Esophagus squamous epithelium (tissue), 5 donors: ENCODE measurements at regions not wholly inside any gene's neighbourhood (a gene's known extent, or its start where the extent isn't known, plus 50 kb on each side); places are given as distances from the start of the nearest gene placed in this dataset.

Source experiments
- DNase-seq: peaks from one replicate; lab custom pipeline; 2025; lab: John Stamatoyannopoulos, UW
- H3K27ac ChIP-seq, 4 donors: fragments of 200-600 bp; sonication (generic); one replicate each; pipeline ENCODE4 v1.5.1; 2016 to 2019; ENCODE audit warnings: mild to moderate bottlenecking in 1 of 4
- H3K27me3 ChIP-seq, 4 donors: fragments of 200-600 bp; sonication (generic); 1 replicate in 3 of 4; 2 replicates in 1 of 4; pipeline versions ENCODE4 v1.5.1 to v1.6.0; 2017 to 2021; ENCODE audit warnings: antibody characterized with exemption in 1 of 4
- H3K36me3 ChIP-seq, 3 donors: fragments of 200-600 bp; sonication (generic); one replicate each; pipeline ENCODE4 v1.5.1; 2016 to 2019
- H3K4me1 ChIP-seq, 3 donors: fragments of 200-600 bp; sonication (generic); one replicate each; pipeline ENCODE4 v1.5.1; 2017 to 2019
- H3K4me3 ChIP-seq, 4 donors: fragments of 200-600 bp; sonication (generic); 1 replicate in 3 of 4; 2 replicates in 1 of 4; pipeline ENCODE4 v1.5.1; 2016 to 2019; ENCODE audit warnings: mild to moderate bottlenecking in 2 of 4, moderate library complexity in 1 of 4
- H3K9me3 ChIP-seq, 3 donors: fragments of 200-600 bp; sonication (generic); one replicate each; pipeline ENCODE4 v1.5.1; 2016 to 2019
- POLR2A ChIP-seq, 4 donors: fragments of 450-650 bp; IDR thresholded peaks; one replicate each; pipeline ENCODE4 v1.6.1; 2017; ENCODE audit warnings: antibody characterized with exemption in 4 of 4, mild to moderate bottlenecking in 4 of 4, moderate library complexity in 3 of 4
- WGBS, 2 donors: methylation state at CpG; one replicate each; pipeline ENCODE4 v1.1.5; 2018; 5-methylcytosine and 5-hydroxymethylcytosine counted together
- intact Hi-C: fragments of 100-400 bp; cut with DNase I; formaldehyde crosslinking; loops from one replicate; pipeline ENCODE4 v1.15.0; 2022
- TF ChIP-seq, protein P1 (sequence below), 6 experiments: fragments of 450-650 bp in 4 of 6; fragments of 200-600 bp in 2 of 6; sonication (generic) in 2 of 6; IDR thresholded peaks; one replicate each; pipeline ENCODE4 v1.5.1; 2016 to 2019; ENCODE audit warnings: antibody characterized with exemption in 6 of 6, mild to moderate bottlenecking in 4 of 6, moderate library complexity in 4 of 6
- donor health status: DM: yes; HTN: yes; CAD: no.

DNA sequence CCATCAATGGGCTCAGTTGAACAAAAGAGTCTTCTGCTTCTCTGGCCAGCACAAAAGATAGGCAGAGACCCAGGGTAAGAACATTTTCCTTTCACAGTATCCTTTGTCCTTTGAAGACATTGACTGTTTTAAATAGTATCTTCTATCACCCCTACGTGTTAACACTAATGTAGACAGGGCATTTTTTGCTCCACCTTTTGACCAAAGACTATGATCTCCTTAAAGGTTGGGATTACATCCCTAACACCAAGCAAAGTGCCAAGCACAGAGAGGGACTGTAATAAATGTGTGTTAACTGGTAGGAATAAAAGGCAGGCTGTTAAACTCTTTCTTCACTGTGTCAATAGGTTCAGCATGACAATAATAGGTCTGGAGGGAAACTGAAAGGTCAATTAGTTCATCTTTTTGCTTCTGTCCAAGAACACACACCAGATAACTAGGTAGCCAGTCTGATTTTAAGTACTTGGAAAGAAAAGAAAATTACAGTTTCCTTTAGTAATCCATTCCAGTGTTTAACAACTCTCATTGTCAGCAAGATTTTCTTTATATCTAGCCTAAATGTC, 63.6 kb upstream of the NOX3 start:
- intact Hi-C loops: no loop called here
- no peak overlapping the region for H3K4me3 ChIP-seq
- DNase-seq: no peak
- no peaks in the 10 kb centered on the region for H3K9me3 ChIP-seq
- H3K27me3 ChIP-seq: no peaks in the 10 kb centered on the region
- H3K27ac ChIP-seq: no peak overlapping the region
- H3K4me1 ChIP-seq: no peaks in the 10 kb centered on the region
- H3K36me3 ChIP-seq: no peaks in the 10 kb centered on the region
- WGBS, 2 donors: 67 to 72% methylated on average over 1 of the region's 1 CpG
- TF ChIP-seq, protein P1, sequence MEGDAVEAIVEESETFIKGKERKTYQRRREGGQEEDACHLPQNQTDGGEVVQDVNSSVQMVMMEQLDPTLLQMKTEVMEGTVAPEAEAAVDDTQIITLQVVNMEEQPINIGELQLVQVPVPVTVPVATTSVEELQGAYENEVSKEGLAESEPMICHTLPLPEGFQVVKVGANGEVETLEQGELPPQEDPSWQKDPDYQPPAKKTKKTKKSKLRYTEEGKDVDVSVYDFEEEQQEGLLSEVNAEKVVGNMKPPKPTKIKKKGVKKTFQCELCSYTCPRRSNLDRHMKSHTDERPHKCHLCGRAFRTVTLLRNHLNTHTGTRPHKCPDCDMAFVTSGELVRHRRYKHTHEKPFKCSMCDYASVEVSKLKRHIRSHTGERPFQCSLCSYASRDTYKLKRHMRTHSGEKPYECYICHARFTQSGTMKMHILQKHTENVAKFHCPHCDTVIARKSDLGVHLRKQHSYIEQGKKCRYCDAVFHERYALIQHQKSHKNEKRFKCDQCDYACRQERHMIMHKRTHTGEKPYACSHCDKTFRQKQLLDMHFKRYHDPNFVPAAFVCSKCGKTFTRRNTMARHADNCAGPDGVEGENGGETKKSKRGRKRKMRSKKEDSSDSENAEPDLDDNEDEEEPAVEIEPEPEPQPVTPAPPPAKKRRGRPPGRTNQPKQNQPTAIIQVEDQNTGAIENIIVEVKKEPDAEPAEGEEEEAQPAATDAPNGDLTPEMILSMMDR (IDR thresholded peaks at IDR 0.05): no peak
- TF ChIP-seq POLR2A (IDR thresholded peaks at IDR 0.05): no peak

DNA sequence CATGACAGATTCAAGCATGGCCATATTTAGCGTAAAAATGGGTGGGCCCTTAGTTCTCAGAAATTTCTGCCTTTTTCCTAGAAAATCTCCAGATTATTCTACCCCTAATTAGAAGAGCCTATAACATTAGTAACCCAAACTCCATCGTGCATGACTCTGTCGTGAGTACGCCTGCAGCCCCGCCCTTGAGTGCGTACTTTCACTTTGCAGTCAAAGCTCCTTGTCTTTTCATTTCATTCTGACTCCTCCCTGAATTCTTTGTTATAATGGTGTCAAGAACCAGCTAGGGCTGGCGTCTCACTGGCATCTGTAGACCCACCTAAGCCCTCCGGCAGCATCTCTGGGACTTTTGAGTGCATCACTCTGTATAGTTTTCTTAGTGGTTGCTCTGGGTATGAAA, 61.7 kb upstream of the NOX3 start:
- TF ChIP-seq, protein P1 (IDR thresholded peaks at IDR 0.05): no peak
- TF ChIP-seq POLR2A (IDR thresholded peaks at IDR 0.05): no peak
- 43 to 65% methylated on average over 8 of the region's 8 CpGs for WGBS, 2 donors
- no peaks in the 10 kb centered on the region for H3K4me1 ChIP-seq
- H3K36me3 ChIP-seq: no peaks in the 10 kb centered on the region
- H3K27ac ChIP-seq: no peak overlapping the region
- no peaks in the 10 kb centered on the region for H3K9me3 ChIP-seq
- no peak for DNase-seq
- no peaks in the 10 kb centered on the region for H3K27me3 ChIP-seq
- intact Hi-C loops: no loop called here
- H3K4me3 ChIP-seq: no peak overlapping the region

DNA sequence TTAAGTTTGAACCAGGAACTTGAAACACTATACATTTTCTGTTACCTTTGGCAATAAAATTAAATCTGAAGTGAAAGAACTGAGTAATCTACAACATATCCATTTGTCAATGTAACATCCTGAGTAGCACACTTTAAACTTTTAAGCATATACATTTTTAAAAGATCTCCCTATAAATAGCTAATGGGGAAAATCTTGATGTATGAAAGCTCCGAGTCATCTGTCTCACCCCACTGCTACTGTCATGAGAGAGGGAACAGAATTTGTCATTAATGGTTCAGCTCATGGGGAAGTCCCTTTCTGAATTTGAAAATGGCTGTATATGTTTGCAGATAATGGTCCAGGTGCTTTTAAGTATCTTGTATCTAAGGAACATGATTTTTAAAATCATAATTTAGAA, 55.2 kb upstream of the NOX3 start:
- H3K27me3 ChIP-seq: no peaks in the 10 kb centered on the region
- H3K27ac ChIP-seq: no peak overlapping the region
- H3K4me1 ChIP-seq: no peaks in the 10 kb centered on the region
- intact Hi-C loops: no loop called here
- DNase-seq: no peak
- TF ChIP-seq, protein P1 (IDR thresholded peaks at IDR 0.05): no peak
- no peak for TF ChIP-seq POLR2A (IDR thresholded peaks at IDR 0.05)
- WGBS, 2 donors: 39 to 58% methylated on average over 1 of the region's 1 CpG
- H3K9me3 ChIP-seq: no peaks in the 10 kb centered on the region
- H3K36me3 ChIP-seq: no peaks in the 10 kb centered on the region
- no peak overlapping the region for H3K4me3 ChIP-seq

DNA sequence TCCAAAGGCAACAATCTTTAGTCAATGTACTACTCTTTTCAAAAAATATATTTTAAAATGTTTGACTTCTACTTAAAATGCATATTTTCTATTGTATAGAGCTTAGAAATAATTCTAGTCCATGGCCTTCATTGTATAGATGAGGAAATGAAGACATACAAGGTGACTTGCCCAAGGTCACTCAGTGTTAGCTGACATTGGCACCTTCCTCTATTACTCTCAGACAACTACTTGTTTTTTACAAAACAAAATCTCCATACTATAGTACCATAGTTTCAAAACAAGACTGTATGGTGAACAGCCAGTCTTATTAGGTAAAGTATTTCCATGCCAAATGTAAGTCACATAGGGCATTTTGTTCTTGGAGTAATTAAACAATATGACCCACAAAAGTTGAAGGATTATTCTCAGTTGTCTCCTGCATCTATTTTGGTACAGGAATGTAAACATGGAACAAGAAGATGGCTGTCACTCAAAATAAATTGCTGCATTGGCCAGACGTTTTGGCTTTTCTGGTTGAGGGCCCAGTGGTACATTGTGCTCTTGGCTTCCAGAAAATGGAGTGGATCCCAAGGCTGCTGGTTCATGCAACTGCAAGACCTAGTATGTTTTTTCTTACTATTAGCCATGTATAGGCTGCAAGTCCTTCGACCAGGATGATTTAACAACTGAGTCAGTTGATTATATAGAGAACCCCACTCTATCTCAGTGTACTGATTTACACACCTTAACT, 54.3 kb upstream of the NOX3 start:
- intact Hi-C loops: no loop called here
- no peak for DNase-seq
- Histone ChIP-seq H3K9me3 (no peaks in the 10 kb centered on the region), H3K27me3 (no peaks in the 10 kb centered on the region), H3K4me1 (no peaks in the 10 kb centered on the region), H3K27ac (no peak overlapping the region), H3K4me3 (no peak overlapping the region), H3K36me3 (no peaks in the 10 kb centered on the region)
- 40 to 55% methylated on average over 2 of the region's 2 CpGs for WGBS, 2 donors
- no peak for TF ChIP-seq POLR2A (IDR thresholded peaks at IDR 0.05)
- TF ChIP-seq, protein P1 (IDR thresholded peaks at IDR 0.05): no peak

DNA sequence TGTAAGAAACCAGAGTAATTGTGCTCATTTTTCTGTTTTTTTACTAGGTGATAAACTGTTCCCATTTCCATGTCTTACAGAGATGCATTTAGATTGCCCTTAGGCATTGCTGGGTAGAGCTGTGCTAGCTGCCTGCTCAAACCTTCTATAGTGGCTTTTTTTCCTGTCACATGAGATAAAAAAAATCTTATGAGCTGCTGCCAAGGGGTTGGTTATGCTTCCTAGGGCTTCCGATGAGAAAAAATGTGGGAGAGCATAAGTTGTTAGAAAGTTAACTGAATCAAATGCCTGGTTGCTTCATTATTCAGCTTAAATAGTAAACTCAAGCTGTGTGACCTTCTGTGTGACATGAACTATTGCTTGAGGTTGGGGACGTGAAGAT, 50.0 kb upstream of the NOX3 start:
- intact Hi-C loops: no loop called here
- Histone ChIP-seq H3K27me3 (no peaks in the 10 kb centered on the region), H3K9me3 (peaks cover 0 to 7% (median 0%) of the 10 kb centered on the region in 3 donors), H3K4me3 (no peak overlapping the region), H3K36me3 (no peaks in the 10 kb centered on the region), H3K27ac (no peak overlapping the region), H3K4me1 (no peaks in the 10 kb centered on the region)
- DNase-seq: no peak
- no peak for TF ChIP-seq POLR2A (IDR thresholded peaks at IDR 0.05)
- TF ChIP-seq, protein P1 (IDR thresholded peaks at IDR 0.05): no peak
- WGBS, 2 donors: 31 to 46% methylated on average over 2 of the region's 2 CpGs
